Renal pelvis (tissue), 1 donor: ENCODE measurements at regions not wholly inside any gene's neighbourhood (a gene's known extent, or its start where the extent isn't known, plus 50 kb on each side); places are given as distances from the start of the nearest gene placed in this dataset.
"Not testable (repeated sequence)": the region's sequence is repeated elsewhere in the genome, so short reads cannot be mapped to it uniquely, and the experiment has no call there.

ENCODE experiments used
- DNase-seq: peaks from one replicate; pipeline ENCODE4 v3.0.0-alpha.2; 2013

DNA sequence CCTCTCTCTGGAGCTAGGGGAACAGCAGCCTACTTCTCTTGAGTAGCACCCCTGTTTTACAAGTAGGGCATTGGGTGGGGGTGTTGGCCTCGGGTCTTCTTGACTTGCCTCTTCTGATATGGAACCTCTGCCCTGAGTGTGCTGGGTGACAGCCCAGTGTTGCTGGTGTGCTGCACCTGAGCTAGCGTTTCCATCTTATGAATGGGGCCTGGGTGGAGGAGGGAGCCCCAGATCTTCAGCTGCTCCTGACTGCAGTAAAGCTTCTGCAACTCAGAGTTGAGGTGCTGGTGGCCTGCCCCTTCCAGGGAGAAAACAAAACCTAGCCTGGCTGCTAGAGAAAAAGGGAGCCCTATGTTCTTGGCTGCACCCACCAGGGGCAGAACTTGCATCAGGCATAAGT lies 202.5 kb upstream of the SHH start:
- no peak for DNase-seq

DNA sequence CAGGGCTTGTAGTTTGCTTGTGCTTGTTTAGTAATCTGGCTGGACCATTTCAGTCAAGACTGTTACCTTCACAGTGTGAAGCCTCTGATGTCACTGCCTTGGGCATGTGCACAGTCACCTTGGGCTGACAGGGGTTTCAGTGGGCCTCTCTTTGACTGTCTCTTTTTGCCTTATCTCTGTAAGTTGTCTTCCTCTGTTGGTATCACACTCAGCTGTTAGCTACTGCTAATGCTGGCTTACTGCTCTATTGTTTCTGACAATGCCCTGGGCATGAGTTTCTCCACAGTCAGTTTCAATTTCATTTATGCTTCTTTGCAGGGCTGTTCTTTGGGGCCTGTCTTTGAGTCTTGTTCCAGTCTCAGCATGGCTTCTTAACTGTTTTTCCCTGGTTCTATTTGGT lies 201.9 kb upstream of the SHH start:
- DNase-seq, result no peak

GRCh38 chr7:156012412-156012811 lies 200.1 kb upstream of the SHH start:
- DNase-seq, result no peak

GRCh38 chr7:156009569-156009968 lies 197.3 kb upstream of the SHH start:
- DNase-seq, result no peak

DNA sequence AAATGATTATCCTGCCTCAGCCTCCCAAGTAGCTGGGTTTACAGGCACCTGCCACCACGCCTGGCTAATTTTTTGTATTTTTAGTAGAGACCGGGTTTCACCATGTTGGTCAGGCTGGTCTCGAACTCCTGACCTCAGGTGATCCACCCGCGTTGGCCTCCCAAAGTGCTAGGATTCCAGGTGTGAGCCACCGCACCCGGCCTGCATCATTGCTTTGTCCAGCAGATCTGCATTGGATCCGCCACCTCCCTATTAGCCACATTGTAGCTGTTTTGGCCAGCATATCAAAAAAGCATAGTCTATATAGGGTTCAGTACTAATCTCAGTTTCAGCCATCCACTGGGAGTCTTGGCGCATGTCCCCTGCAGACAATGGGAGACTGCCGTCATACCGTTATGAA lies 194.6 kb upstream of the SHH start:
- DNase-seq, result not testable (repeated sequence)

DNA sequence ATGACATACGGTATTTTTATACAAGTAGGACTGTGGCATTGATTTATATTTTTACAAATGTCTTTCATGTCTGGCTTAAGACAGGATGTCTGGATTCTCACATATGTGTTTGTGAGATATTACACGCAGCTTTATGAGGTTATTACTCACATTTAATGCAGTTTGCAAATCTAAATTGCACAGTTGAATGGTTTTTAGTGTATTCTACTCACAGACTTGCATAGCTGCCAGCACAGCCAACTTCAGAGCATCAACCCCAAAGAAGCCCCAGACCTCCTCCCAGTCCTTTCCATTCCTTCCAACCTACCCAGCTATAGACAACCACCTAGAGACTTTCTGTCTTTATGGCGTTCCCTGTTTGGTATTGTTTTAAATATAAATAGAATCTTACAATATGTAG lies 193.8 kb upstream of the SHH start:
- no peak for DNase-seq

DNA sequence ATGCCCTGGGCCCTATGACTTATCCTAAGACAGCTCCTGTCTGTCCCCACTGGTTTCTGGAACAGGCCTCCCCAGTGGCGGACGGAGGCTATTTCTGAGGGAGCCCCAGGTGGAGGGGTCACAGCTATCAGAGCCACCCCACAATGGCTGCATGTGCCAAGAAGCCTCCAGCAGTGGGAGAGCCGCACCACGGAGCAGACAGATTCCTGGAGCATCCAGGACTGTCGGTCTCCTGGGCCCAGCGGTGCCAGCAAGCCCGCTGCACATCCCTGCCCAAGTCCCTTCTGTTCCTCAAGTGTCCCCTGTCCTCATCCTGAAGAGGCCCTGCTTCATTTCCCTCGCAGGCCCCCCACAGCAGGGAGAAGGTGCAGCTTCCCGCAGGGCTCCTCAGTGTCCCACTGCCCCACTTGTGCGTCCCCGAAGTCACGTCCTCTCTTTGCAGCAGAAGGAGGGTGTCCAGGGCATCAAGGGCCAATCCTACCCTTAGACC lies 193.0 kb upstream of the SHH start:
- DNase-seq, result no peak

DNA sequence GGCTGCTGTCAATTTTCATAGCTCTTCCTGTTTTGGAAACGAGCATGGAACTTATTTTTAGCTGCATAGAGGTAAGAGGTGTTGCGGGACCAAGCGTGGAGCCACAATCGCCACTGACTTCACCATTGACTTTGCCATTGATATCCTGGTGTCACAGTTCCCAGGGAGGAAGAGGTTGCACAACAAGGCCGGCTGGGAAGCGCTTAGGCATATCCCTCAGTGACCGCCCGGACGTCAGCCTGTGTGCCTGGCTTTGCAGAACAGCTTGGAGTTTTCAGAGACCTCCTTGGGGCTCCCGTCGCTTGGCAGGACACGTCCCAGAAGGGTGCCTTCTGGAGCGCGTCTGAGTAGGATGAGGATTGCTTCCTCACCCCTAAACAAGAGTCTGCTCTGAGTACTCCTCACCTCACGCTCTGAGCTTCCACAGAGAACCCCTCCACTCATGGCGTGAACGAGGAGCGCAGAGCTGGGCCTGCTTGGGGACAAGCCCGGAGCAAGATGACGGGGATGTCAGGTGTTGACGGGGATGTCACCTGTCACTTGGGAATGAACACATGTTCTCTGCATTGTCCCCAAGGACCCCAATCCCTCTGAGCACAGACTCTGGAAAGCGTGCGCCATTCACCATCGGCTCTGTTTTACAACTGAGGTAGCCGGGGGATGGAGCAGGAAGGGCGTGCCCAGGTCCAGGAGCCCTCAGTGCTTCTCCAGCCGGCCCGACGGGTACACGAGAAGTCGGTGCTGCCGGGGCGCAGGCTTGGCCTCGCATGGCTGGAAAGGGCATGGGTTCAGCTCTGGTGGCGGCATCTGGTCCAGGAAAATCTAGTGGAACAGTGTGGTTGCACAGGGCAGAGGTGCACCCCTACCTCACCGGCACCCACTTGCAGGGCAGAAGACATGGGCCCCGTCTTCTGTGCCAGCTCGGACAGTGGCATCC lies 192.3 kb upstream of the SHH start:
- no peak for DNase-seq

GRCh38 chr7:156003220-156004162 lies 191.2 kb upstream of the SHH start:
- DNase-seq, result no peak

- no peak for DNase-seq
Measured at GRCh38 chr7:156002362-156003066, 190.3 kb upstream of the SHH start.

DNA sequence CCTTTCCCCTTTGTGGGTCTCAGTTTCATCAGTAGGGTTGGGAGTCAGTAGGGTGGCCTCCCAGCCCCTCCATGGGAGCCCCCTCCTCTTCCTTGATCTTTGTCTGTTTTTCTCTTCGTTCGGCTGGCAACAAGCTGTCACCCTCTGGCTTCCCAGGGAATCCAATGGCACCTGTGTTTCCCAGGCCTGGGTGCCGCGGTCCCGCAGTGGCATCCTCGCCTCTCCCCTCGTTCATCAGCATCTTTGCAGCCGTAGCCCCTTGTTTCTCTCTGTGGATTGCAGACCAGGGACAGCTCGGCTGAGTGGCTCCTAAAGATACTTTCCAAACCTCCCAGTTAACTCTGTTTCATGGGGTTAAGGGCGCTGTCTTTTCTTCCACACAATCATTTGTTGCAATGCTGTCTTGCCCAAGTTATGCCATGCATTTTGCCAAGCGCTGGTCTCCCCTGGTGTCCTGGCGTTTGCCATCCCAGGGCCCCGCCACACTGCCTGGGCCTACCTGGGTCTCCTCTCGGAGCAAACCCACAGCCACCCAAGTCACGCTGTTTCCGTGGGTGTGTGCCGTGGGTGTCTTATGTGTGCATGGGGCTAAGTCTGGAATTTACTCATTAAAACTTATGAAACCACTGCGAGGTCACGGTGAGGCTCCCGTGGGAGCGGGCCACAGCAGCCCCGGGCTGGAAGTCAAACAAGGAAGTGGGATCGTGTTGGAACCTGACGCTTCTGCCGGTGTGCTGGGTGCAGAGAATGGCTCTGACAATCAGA lies 189.4 kb upstream of the SHH start:
- no peak for DNase-seq

DNA sequence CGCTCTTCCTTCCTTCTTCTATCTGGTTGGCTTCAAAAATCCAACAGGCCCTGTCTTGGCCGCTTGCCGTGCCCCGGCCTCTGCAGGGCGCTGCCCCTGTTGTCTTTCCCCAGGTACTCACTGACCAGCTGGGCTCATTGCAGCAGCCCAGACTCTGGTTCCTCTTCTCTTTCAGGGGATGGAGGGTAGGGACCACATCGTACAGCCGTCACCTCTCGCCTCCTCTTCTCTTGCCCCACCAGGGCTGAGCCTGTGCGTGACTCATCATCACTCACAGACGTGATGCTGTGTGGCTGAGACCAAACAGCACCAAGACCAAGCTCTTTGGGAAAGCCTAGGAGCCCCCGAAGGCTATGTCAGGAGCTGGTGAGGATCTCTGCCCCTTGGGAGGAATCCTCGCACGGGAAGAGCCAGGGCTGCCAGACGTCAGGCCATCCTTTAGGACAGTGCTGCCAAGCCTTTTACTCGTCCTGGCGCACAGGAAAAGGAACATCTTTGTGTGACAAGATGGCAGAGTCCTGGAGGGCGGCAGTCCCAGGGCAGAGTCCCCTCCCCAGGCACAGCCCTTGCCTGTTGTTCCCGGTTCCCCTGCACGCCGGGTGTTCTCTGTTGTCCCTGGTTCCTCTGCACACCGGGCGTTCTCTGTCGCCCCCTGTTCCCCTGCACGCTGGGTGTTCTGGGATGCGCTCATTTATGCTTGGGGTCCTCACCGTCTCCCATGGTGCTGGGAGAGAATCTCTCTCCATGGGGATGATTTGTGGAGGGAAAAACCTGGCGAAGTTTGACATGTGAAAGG lies 188.5 kb upstream of the SHH start:
- DNase-seq, result no peak

DNA sequence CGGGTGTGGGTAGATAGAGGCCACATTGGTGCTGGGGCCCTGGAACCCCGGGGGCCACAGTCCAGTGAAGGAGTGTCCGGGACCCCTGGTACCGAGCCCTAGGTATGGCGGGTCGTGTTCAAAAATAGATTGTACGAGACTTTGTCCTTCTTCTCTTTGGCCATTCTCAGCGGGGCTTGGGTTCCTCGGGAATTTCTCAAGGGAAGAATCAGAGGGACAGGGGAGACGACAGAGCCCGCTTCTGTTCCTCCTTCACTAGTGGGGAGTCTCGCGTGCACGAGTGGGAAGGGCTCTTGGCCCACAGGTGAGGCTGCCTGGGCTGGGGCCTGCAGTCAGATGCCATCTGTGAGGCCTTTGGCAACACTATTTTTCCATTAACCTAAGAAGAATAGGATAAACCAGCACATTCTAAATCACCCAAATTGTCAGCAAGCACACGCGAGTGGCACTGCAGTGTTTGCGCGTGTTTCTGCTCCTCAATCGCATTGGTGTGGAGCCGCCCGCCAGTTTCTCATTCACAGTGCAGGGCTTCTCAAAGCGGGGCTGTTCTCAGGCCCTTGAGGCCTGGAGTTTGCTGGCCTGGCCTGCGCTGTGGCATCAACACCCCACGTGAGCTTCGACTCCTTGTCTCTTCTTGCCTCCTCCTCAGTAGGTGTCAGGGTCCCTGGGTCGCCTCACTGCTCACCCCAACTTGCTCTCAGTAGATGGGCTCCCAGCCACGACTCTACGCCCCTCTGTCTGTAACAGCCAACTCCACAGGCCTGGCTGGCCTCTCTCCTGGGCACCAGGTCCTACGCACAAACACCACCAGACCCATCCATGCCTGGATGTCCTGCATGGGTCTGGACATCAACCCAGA lies 187.6 kb upstream of the SHH start:
- DNase-seq, result no peak

DNA sequence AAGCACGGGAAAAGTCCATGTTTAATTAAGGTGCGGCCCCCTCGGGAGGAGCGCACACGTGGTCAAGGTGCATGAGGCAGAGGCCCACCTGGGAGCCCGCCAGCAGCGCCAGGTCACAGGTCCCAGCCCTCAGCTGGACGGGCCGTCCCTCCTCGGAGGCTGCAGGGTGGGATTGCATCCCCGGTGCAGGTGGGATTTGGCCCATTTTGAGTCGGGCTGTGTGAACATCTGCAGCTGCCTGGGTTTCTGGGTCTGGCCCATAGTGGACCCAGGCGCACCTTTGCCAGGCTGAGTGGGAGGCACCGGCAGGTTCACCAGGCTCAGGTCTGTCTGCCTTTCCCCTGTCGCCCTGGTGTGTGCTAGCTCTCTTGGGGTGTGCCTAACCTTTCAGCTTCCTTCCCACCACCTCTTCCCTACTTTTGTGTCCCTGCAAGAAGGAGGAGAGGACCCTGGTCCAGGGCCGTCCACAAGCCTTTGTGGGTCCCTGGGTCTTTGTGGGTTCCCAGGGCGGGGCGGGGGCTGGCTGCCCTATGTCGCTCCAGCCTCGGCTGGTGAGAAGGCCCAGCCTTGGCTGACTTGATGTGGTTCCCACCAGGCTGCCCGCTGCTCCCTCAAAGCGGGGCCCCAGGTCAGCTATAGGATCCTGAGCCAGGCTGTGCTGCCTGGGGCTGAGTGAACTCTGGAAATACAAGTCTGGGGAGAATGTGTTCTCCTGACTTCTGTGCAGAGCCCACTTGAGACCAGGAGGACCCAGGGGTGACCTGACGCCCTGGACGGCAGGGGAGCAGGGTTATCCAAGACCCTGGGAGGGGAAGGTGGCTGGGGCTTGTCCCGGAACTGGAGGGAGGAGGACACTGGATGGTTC lies 186.7 kb upstream of the SHH start:
- no peak for DNase-seq

GRCh38 chr7:155998328-155998691 lies 186.0 kb upstream of the SHH start:
- DNase-seq, result no peak

GRCh38 chr7:155997431-155998327 lies 185.4 kb upstream of the SHH start:
- no peak for DNase-seq

- DNase-seq, result no peak
Measured at GRCh38 chr7:155996718-155997280, 184.5 kb upstream of the SHH start.
